ENCODE measurements at regions not wholly inside any gene's neighbourhood (a gene's known extent, or its start where the extent isn't known, plus 50 kb on each side); places are given as distances from the start of the nearest gene placed in this dataset.

DNA sequence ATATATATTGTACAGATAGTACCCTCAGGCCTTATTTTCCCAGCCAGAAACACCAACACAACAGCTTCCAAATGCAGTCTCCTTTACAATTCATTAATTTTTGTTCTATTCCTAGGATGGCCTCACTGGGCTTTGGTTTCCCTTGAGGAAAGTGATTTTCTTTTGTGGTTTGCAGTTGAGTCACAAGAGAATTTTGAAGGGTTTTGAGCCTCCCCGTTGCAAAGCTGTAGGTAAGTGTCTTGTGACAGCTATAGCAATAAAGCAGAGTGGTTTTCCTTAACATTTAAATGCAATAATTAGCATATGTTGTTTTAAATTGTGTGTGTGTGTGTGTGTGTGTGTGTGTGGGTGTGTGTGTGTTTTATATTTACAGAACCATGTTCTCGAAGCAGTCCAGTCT, 54.1 kb upstream of the WDR17 start:
- no peak overlapping the region for H3K27ac ChIP-seq (ENCODE audit: low read depth, low read length)

DNA sequence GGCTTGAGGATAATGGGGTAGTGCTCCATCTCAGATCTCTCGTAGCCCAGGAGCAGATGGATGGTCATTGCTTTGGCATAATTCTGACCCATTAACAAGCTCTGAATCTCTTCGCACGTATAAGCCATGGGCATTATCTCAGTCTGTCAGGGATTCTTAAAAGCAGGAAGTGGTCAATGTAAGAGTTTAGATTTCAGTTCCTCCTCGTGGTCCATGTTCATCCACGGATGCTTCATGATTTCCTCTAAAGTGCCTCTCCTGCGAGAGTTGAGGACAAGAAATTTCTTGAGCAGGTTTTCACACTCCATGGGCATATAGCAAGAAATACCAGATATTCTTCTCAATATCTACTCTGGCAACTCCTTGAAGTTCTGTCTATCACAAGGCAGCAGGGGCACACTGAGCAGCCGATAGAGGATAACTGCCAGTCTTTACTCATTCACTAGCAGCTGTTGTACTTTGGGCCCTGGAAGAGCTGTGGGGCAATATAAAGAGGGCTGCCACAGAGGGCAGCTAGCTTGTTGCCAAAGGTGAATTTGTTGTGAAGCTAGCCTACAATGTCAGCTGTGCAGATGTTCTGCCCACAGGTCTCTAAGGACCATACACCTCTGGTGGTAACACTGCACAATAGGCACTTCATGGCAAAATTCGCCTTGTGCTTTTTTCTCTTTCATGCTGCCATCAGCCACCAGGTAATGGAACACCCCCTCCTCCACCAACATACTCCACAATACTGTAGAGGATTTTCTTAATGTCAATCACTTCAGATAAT, 52.0 kb upstream of the WDR17 start:
- Mint-ChIP-seq H3K27ac (ENCODE audit: unreplicated experiment) (no peak overlapping the region), H3K4me1 (ENCODE audit: low read depth, unreplicated experiment) (peaks cover 8% of the 10 kb centered on the region), H3K4me3 (ENCODE audit: unreplicated experiment) (no peak overlapping the region), H3K27me3 (ENCODE audit: low read depth, unreplicated experiment) (no peaks in the 10 kb centered on the region), H3K9me3 (ENCODE audit: unreplicated experiment) (peaks cover 1% of the 10 kb centered on the region), H3K36me3 (ENCODE audit: low read depth, unreplicated experiment) (no peaks in the 10 kb centered on the region)
- H3K9ac ChIP-seq (ENCODE audit: low read length): no peak overlapping the region
- H3K79me2 ChIP-seq (ENCODE audit: insufficient read depth, low read length): no peaks in the 10 kb centered on the region
- no peak overlapping the region for H3K27ac ChIP-seq (ENCODE audit: low read depth, low read length)
- H4K20me1 ChIP-seq (ENCODE audit: insufficient read depth, low read length): no peaks in the 10 kb centered on the region
- no peaks in the 10 kb centered on the region for H3K36me3 ChIP-seq (ENCODE audit: insufficient read depth, low read length)
- no peak overlapping the region for H3K4me3 ChIP-seq (ENCODE audit: insufficient read depth, low read depth, low read length)
- H3K9me3 ChIP-seq (ENCODE audit: insufficient read depth, low read depth, low read length): no peaks in the 10 kb centered on the region
- TF ChIP-seq, protein P1, sequence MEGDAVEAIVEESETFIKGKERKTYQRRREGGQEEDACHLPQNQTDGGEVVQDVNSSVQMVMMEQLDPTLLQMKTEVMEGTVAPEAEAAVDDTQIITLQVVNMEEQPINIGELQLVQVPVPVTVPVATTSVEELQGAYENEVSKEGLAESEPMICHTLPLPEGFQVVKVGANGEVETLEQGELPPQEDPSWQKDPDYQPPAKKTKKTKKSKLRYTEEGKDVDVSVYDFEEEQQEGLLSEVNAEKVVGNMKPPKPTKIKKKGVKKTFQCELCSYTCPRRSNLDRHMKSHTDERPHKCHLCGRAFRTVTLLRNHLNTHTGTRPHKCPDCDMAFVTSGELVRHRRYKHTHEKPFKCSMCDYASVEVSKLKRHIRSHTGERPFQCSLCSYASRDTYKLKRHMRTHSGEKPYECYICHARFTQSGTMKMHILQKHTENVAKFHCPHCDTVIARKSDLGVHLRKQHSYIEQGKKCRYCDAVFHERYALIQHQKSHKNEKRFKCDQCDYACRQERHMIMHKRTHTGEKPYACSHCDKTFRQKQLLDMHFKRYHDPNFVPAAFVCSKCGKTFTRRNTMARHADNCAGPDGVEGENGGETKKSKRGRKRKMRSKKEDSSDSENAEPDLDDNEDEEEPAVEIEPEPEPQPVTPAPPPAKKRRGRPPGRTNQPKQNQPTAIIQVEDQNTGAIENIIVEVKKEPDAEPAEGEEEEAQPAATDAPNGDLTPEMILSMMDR (IDR thresholded peaks at IDR 0.05; ENCODE audit: insufficient read depth, low read depth, low read length): no peak
- no peak for TF ChIP-seq EZH2 (IDR thresholded peaks at IDR 0.05; ENCODE audit: insufficient read depth, low read length)
- DNase-seq (ENCODE audit: low read depth) (no peak), FAIRE-seq (no peak)
- H2AFZ ChIP-seq (ENCODE audit: low read depth, low read length): no peak overlapping the region
- H3K4me2 ChIP-seq (ENCODE audit: low read length): no peak overlapping the region
- H3K27me3 ChIP-seq (ENCODE audit: insufficient read depth, low read length): no peaks in the 10 kb centered on the region
- H3K4me1 ChIP-seq (ENCODE audit: insufficient read depth, low read length): no peaks in the 10 kb centered on the region

More for the DNA sequence above, 54.1 kb upstream of the WDR17 start:
- FAIRE-seq (no peak), DNase-seq (ENCODE audit: low read depth) (peak; percentile 46)
- H3K4me3 Mint-ChIP-seq (ENCODE audit: unreplicated experiment): no peak overlapping the region
- no peaks in the 10 kb centered on the region for H3K36me3 Mint-ChIP-seq (ENCODE audit: low read depth, unreplicated experiment)
- no peaks in the 10 kb centered on the region for H3K27me3 ChIP-seq (ENCODE audit: insufficient read depth, low read length)
- H3K4me3 ChIP-seq (ENCODE audit: insufficient read depth, low read depth, low read length): no peak overlapping the region
- H3K9ac ChIP-seq (ENCODE audit: low read length): no peak overlapping the region
- H3K27me3 Mint-ChIP-seq (ENCODE audit: low read depth, unreplicated experiment): no peaks in the 10 kb centered on the region
- H3K4me1 Mint-ChIP-seq (ENCODE audit: low read depth, unreplicated experiment): peaks cover 8% of the 10 kb centered on the region
- H4K20me1 ChIP-seq (ENCODE audit: insufficient read depth, low read length): no peaks in the 10 kb centered on the region
- H3K9me3 Mint-ChIP-seq (ENCODE audit: unreplicated experiment): peaks cover 1% of the 10 kb centered on the region
- H3K36me3 ChIP-seq (ENCODE audit: insufficient read depth, low read length): no peaks in the 10 kb centered on the region
- H3K9me3 ChIP-seq (ENCODE audit: insufficient read depth, low read depth, low read length): no peaks in the 10 kb centered on the region
- no peaks in the 10 kb centered on the region for H3K4me1 ChIP-seq (ENCODE audit: insufficient read depth, low read length)
- TF ChIP-seq, protein P1 (IDR thresholded peaks at IDR 0.05; ENCODE audit: insufficient read depth, low read depth, low read length): no peak
- TF ChIP-seq EZH2 (IDR thresholded peaks at IDR 0.05; ENCODE audit: insufficient read depth, low read length): no peak
- no peak overlapping the region for H3K4me2 ChIP-seq (ENCODE audit: low read length)
- H3K27ac Mint-ChIP-seq (ENCODE audit: unreplicated experiment): no peak overlapping the region
- no peaks in the 10 kb centered on the region for H3K79me2 ChIP-seq (ENCODE audit: insufficient read depth, low read length)
- no peak overlapping the region for H2AFZ ChIP-seq (ENCODE audit: low read depth, low read length)

GRCh38 chr4:176014583-176015108, 51.0 kb upstream of the WDR17 start:
- Histone ChIP-seq H3K79me2 (ENCODE audit: insufficient read depth, low read length) (no peaks in the 10 kb centered on the region), H3K4me1 (ENCODE audit: insufficient read depth, low read length) (no peaks in the 10 kb centered on the region), H4K20me1 (ENCODE audit: insufficient read depth, low read length) (no peaks in the 10 kb centered on the region), H3K9me3 (ENCODE audit: insufficient read depth, low read depth, low read length) (no peaks in the 10 kb centered on the region), H3K4me2 (ENCODE audit: low read length) (no peak overlapping the region), H2AFZ (ENCODE audit: low read depth, low read length) (no peak overlapping the region), H3K27ac (ENCODE audit: low read depth, low read length) (no peak overlapping the region), H3K4me3 (ENCODE audit: insufficient read depth, low read depth, low read length) (no peak overlapping the region), H3K27me3 (ENCODE audit: insufficient read depth, low read length) (no peaks in the 10 kb centered on the region), H3K36me3 (ENCODE audit: insufficient read depth, low read length) (no peaks in the 10 kb centered on the region), H3K9ac (ENCODE audit: low read length) (no peak overlapping the region)
- H3K9me3 Mint-ChIP-seq (ENCODE audit: unreplicated experiment): no peaks in the 10 kb centered on the region
- H3K4me3 Mint-ChIP-seq (ENCODE audit: unreplicated experiment): no peak overlapping the region
- no peaks in the 10 kb centered on the region for H3K27me3 Mint-ChIP-seq (ENCODE audit: low read depth, unreplicated experiment)
- H3K36me3 Mint-ChIP-seq (ENCODE audit: low read depth, unreplicated experiment): no peaks in the 10 kb centered on the region
- peaks cover 8% of the 10 kb centered on the region for H3K4me1 Mint-ChIP-seq (ENCODE audit: low read depth, unreplicated experiment)
- peak overlapping the region; percentile 21 for H3K27ac Mint-ChIP-seq (ENCODE audit: unreplicated experiment)
- TF ChIP-seq, protein P1 (IDR thresholded peaks at IDR 0.05; ENCODE audit: insufficient read depth, low read depth, low read length): no peak
- no peak for TF ChIP-seq EZH2 (IDR thresholded peaks at IDR 0.05; ENCODE audit: insufficient read depth, low read length)
- FAIRE-seq (no peak), DNase-seq (ENCODE audit: low read depth) (no peak)
